Stimulated activated CD4-positive, alpha-beta T cell treated with anti-CD3 and anti-CD28 coated beads, Interleukin-1b, Interleukin-23, amount 100 ng/mL, for 4 hours (primary cell): ENCODE measurements at regions not wholly inside any gene's neighbourhood (a gene's known extent, or its start where the extent isn't known, plus 50 kb on each side); places are given as distances from the start of the nearest gene placed in this dataset.

ENCODE experiments used
- DNase-seq, 2 donors: peaks; one replicate each; pipeline ENCODE4 v3.0.0-alpha.2; 2020; ENCODE audit warnings: low read depth in 2 of 2

DNA sequence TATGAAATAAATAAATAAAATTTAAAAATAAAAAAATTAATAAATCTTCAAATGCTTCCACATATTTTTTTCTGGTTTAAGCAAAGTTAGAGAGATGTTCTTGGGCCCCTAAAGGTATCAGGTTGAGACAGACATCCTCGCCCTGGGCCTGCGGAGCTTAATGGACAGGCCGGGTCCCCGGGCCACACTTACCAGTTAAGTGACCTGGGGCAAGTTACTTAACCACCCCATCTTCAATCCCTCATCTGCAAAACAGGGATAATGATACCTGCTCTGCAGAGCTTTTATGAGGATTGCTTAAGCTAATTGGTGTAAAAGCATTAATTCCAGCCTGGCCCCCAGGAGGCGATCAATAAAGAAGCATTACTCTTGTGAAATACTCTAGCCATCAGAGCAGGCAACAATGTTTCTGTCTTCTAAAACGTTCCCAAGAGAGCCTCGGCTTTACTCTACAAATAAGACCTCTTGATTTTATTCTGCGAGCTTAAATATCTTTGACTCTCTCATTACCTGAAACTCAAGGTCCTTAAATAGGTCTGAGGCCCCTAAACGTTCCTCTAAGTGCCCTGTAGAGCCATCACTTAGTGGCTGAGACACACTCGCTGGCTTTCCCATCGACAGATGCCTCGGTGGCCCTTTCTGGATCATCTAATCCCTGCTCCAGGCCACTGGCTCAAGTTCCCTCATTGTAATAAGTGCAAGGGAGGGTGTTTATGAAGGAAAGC, 81.1 kb upstream of the DIO3 start:
- DNase-seq = no peak

GRCh38 chr14:101480747-101481530, 80.4 kb upstream of the DIO3 start:
- DNase-seq = no peak

DNA sequence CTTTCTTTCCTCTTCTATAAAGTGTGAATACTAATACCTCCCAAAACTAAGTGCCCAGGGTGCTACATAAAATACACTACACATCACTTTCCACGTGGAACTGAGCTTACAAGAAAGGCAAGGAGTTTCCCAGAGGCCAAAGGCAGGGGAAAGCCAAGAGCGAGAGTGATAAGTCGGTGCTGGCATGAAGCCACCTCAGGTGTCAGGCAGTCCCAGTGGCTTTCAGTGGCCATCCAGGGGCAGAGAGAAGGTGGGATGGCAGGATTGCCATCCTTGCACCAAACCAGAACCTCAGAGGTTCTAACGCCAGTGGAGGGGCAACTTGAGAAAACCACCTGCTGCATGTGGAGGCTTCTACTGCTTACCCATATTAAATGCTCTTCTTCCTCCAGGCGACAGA, 79.7 kb upstream of the DIO3 start:
- no peak for DNase-seq

GRCh38 chr14:101482066-101482465, 79.2 kb upstream of the DIO3 start:
- no peak for DNase-seq

- no peak for DNase-seq
These were observed 77.5 kb upstream of the DIO3 start for GRCh38 chr14:101483829-101484228.

- no peak for DNase-seq
These were observed 72.1 kb upstream of the DIO3 start for GRCh38 chr14:101489092-101489760.

DNA sequence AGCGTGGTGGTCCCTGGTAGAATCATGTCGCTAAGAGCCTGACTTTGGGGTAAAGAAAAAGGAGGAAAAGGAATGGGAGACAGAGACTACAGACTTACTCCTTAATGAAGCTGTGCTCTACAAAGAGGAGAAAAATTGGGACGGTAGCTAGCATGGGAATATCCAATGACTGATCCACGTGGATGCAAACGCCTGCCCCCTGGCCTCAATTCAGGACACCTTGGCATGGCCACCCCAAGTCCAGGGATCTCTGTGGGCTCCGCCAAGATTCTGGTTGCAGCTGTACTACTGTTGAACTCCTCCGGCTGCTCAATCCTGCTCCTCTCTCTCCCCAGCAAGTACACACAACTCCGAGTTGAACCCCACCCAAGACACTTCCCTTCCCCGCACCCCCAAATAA, 70.5 kb upstream of the DIO3 start:
- no peak for DNase-seq

DNA sequence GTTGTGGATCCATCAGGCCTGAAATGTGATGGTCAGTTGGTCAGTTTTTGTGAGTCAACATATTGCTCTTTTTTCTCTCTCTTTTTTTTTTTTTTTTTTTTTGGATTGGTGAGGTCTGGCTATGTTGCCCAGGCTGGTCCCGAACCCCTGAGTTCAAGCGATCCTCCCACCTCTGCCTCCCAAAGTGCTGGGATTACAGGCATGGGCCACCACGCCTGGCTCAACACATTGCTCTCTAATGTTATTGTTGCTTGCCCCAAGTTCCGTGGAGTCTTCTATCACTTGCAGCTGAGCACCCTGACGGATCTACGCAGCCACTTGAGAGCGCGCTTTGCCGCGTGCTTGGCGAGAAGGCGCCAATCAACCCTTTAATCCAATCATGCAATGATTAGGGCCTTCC, 69.5 kb upstream of the DIO3 start:
- DNase-seq = no peak

GRCh38 chr14:101492716-101493115, 68.6 kb upstream of the DIO3 start:
- DNase-seq = no peak

DNA sequence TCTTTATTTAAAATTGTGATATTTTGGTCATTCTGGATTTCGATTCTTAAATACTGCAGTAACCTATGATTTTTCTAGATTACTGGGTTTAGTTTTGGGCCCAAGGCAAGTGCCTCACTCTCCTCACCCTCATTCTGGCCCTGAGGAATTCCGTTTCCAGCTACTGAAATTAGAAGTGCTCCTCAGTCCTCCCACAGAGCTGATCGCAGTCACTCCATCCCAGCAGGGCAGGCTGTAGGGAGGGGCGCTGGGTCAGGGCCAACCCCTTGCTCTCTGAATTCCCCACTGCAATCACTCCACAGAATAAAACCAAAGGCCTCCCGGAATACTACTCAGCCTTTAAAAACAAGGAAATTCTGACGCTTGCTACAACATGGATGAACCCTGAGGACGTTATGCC, 66.5 kb upstream of the DIO3 start:
- no peak for DNase-seq

DNA sequence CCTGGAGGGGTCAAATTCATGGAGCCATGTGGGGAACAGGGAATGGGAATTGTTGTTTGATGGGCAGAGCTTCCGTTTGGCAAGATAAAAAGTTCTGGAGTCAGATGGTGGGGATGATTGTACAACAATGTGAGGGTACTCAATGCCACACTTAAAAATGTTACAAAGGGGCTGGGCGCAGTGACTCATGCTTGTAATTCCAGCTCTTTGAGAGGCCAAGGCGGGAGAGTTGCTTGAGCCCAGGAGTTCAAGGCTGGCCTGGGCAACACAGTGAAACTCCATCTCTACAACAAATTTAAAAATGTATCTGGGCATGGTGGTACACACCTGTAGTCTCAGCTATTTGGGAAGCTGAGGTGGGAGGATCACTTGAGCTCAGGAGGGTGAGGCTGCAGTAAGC, 66.0 kb upstream of the DIO3 start:
- DNase-seq = no peak

- DNase-seq = no peak
These were observed 65.2 kb upstream of the DIO3 start for GRCh38 chr14:101495827-101496775.

- no peak for DNase-seq
These were observed 64.3 kb upstream of the DIO3 start for GRCh38 chr14:101496776-101497683.

DNA sequence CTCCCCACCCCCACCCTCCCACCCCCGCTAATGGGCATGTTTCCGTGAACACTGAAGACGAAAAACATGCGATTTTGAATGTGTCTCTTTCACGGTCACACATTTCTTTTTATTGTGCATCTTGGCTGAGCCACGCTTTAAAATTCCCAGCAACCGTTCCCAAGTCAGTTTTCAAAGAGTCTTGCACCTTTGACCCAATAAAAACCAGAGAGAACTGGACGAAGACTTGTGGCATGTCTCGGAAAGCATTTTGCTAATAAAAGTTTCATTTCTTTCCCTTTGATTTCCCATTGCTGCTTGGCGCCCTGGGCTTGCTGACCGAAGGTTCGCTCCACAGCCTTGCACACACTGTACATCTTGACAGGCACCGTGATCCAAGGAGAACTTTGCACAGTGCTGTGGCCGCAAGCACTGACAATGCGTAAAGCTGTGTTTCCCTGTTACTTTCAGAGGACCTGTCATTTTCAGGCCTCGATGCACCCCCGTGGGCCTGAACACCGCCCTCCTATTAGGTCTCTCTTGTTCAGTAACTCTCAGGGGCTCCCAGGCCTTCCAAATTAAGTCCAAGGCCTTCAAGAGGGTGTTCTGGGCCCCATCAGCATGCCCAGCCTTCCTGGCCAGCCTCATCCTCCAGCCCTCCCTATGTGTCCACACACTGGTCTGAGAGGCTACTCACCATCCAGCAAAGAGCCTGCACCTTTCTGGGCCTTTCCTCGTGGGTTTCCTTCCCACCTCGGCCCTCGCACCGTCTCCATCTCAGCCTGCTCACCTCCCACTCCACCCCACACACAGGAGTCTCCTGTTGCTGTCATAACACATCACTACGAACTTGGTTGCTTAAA, 63.4 kb upstream of the DIO3 start:
- no peak for DNase-seq

GRCh38 chr14:101498526-101498860, 62.8 kb upstream of the DIO3 start:
- DNase-seq = no peak

DNA sequence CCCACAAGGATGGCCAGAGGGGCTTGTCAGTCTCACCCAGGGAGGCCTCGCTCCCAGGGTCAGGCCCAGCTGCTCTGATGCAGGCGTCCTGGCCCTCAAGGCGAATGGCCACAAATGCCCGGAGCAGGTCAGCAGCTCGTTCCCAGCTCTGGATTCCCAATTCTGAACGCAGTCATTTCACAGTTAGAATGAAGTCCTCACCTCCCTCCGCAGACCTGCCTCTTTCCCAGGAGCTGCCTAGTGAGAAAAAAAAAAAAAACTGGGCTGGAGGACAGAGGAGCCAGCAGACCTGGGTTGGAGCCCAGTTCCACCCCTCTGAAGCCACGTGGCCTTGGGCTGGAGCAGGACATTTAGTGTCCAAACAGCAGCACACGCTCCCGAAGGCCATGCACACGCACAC, 62.2 kb upstream of the DIO3 start:
- no peak for DNase-seq

- DNase-seq = no peak
These were observed 61.8 kb upstream of the DIO3 start for GRCh38 chr14:101499513-101499912.

- DNase-seq = no peak
These were observed 61.2 kb upstream of the DIO3 start for GRCh38 chr14:101500061-101500460.

GRCh38 chr14:101500681-101501080, 60.6 kb upstream of the DIO3 start:
- DNase-seq = no peak

DNA sequence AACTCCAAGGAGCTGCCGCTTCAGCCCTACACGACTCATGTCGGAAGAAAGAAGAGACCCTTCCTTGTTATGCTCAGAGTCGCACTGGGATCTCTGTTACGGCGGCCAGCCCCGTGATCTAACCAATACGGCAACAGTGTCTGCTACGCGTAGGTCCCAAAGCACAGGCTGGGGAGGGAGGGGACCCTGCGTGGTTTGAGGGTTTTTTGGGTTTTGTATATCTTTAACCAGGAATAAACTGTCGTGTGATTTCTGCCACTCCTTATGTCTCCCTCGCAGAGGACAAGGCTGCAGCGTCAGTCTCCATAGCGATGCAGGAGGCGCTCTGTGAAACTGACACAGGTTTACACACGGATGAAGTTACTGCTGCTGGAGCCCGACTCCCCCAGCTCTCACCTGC, 60.0 kb upstream of the DIO3 start:
- no peak for DNase-seq
